NT2/D1 (cell line): ENCODE measurements at regions not wholly inside any gene's neighbourhood (a gene's known extent, or its start where the extent isn't known, plus 50 kb on each side); places are given as distances from the start of the nearest gene placed in this dataset.

Experiments
- YY1 ChIP-seq: IDR thresholded peaks from 2 replicates; pipeline ENCODE4 v1.6.1; 2011; ENCODE audit not compliant: insufficient read length, insufficient read depth
- ZNF274 ChIP-seq: IDR thresholded peaks from 2 replicates; pipeline ENCODE4 v1.6.1; 2011; ENCODE audit warnings: mild to moderate bottlenecking, low read depth, low read length

DNA sequence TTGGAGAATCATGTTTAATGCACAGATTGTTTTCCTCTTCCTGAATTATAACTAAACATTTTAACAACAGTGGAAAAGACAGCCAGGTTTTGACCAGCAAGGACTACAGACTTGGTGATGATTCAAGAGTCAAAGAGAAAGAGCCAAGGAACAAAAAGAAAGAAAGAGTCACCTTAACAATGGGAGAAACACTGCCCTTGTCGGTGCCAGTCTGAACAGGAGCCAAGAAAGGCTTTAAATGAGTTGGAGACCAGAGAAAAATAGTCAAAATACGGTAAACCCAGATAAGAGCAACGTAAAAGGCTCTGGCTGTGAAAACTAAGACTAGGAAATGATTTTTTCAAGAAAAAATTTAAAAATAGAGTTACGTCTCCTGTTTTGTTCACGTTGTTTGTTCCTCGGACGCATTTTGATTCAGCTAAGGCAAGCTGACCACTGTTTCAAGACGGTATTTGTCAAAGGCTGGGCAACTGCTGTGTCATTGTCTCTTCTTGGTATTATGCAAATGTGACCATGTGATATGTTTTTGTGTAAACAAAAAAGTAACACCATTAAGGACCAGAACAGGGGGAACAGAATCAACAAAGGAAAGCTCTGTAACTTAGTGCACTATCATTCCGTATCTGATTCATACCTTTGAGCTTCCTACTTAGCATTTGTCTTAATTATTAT is 634.5 kb downstream of the LIG4 start:
- TF ChIP-seq YY1 = no peak
- no peak for TF ChIP-seq ZNF274
